Caco-2 (cell line): ENCODE measurements at regions not wholly inside any gene's neighbourhood (a gene's known extent, or its start where the extent isn't known, plus 50 kb on each side); places are given as distances from the start of the nearest gene placed in this dataset.

Experiments used
- BruUV-seq: library from RNA; stranded (reverse); fragments of 400-500 nt; replicated peaks from 2 replicates; lab custom pipeline; 2021; lab: Mats Ljungman, UMichigan
- CTCF ChIA-PET: fragments of 300-600 bp; sonication (Branson Sonifier 250); formaldehyde crosslinking; loops from one replicate; lab custom pipeline; 2022; ENCODE audit warnings: antibody characterized with exemption; lab: Charles Lee
- POLR2A ChIA-PET: fragments of 300-600 bp; sonication (Branson Sonifier 250); formaldehyde crosslinking; loops from one replicate; lab custom pipeline; 2022; ENCODE audit warnings: antibody characterized with exemption; lab: Charles Lee
- DNase-seq, 2 experiments: peaks; one replicate each; pipeline versions ENCODE4 v3.0.0 to v3.0.0-alpha.2; 2020 to 2022
- H3K27me3 ChIP-seq: replicated peaks from 2 replicates; pipeline ENCODE4 v1.6.0; 2011; ENCODE audit warnings: low read length; ENCODE audit not compliant: control insufficient read depth, insufficient read depth
- H3K36me3 ChIP-seq: 2 replicates; pipeline ENCODE4 v1.5.1; 2011; ENCODE audit warnings: low read length; ENCODE audit not compliant: control insufficient read depth, insufficient read depth
- H3K4me1 ChIP-seq: fragments of 250-450 bp; sonication (Bioruptor Pico); 2 replicates; pipeline ENCODE4 v1.5.1; 2020; ENCODE audit warnings: mild to moderate bottlenecking
- H3K4me3 ChIP-seq: 2 replicates; pipeline ENCODE4 v1.5.1; 2011; ENCODE audit warnings: low read depth, mild to moderate bottlenecking, control low read depth, low read length
- H3K9me3 ChIP-seq: fragments of 250-450 bp; sonication (Bioruptor Pico); 2 replicates; pipeline ENCODE4 v1.5.1; 2020; ENCODE audit warnings: mild to moderate bottlenecking, moderate library complexity
- H3K27ac Mint-ChIP-seq: one replicate; pipeline ENCODE4 v1.8.0; 2022; ENCODE audit warnings: mixed read lengths; ENCODE audit not compliant: unreplicated experiment
- H3K27me3 Mint-ChIP-seq: one replicate; pipeline ENCODE4 v1.8.0; 2022; ENCODE audit warnings: mixed read lengths; ENCODE audit not compliant: insufficient read depth, unreplicated experiment
- H3K36me3 Mint-ChIP-seq: one replicate; pipeline ENCODE4 v1.8.0; 2022; ENCODE audit warnings: mild to moderate bottlenecking, mixed read lengths; ENCODE audit not compliant: insufficient read depth, unreplicated experiment
- H3K4me1 Mint-ChIP-seq: one replicate; pipeline ENCODE4 v1.8.0; 2022; ENCODE audit warnings: low read depth, mixed read lengths; ENCODE audit not compliant: unreplicated experiment
- H3K4me3 Mint-ChIP-seq: one replicate; pipeline ENCODE4 v1.8.0; 2022; ENCODE audit warnings: mild to moderate bottlenecking, moderate library complexity, mixed read lengths; ENCODE audit not compliant: unreplicated experiment
- H3K9me3 Mint-ChIP-seq: one replicate; pipeline ENCODE4 v1.8.0; 2022; ENCODE audit warnings: mixed read lengths; ENCODE audit not compliant: unreplicated experiment
- intact Hi-C: fragments of 100-400 bp; cut with micrococcal nuclease; formaldehyde crosslinking; loops from one replicate; pipeline ENCODE4 v1.10.0; 2022; ENCODE audit not compliant: unreplicated experiment
- TF ChIP-seq, protein P1 (sequence below), 2 experiments: fragments of 200-600 bp in 1 of 2; IDR thresholded peaks; 1 replicate in 1 of 2; 2 replicates in 1 of 2; pipeline versions ENCODE4 v1.5.1 to v1.8.0; 2011 to 2022; ENCODE audit warnings: antibody characterized with exemption in 1 of 2, control low read depth in 1 of 2, inconsistent platforms in 1 of 2, low read depth in 1 of 2, low read length in 1 of 2, mild to moderate bottlenecking in 1 of 2, moderate library complexity in 1 of 2; ENCODE audit not compliant: insufficient read depth in 1 of 2, severe bottlenecking in 1 of 2, unreplicated experiment in 1 of 2

DNA sequence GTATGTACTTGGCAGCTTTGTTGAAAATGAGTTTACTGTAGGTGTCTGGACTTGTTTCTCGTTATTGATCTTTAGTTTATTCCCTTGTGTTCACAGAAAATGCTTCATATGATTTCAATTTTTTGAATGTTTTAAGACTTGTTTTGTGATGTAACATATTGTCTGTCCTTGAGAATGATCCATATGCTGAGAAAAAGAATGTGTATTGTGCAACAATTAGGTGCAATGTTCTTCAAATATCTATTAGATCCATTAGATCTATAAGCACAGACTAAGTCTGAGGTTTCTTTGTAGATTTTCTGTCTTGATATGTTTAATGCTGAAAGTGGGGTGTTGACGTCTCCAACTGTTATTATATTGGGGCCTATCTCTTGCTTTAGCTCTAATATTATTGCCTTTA lies 879.6 kb upstream of the LRFN5 start:
- H3K4me3 Mint-ChIP-seq, result no peak overlapping the region
- no peaks in the 10 kb centered on the region for H3K4me1 Mint-ChIP-seq
- H3K27me3 Mint-ChIP-seq, result no peaks in the 10 kb centered on the region
- ChIA-PET CTCF (no interaction called here), POLR2A (no interaction called here)
- Histone ChIP-seq H3K27me3 (no peaks in the 10 kb centered on the region), H3K4me1 (no peaks in the 10 kb centered on the region), H3K9me3 (no peaks in the 10 kb centered on the region; the same call in 1 of the 2 replicates), H3K36me3 (no peaks in the 10 kb centered on the region), H3K4me3 (no peak overlapping the region)
- H3K27ac Mint-ChIP-seq, result no peak overlapping the region
- peaks cover 53% of the 10 kb centered on the region for H3K9me3 Mint-ChIP-seq
- DNase-seq, result no peak
- no TSS peak for BruUV-seq
- TF ChIP-seq, protein P1, sequence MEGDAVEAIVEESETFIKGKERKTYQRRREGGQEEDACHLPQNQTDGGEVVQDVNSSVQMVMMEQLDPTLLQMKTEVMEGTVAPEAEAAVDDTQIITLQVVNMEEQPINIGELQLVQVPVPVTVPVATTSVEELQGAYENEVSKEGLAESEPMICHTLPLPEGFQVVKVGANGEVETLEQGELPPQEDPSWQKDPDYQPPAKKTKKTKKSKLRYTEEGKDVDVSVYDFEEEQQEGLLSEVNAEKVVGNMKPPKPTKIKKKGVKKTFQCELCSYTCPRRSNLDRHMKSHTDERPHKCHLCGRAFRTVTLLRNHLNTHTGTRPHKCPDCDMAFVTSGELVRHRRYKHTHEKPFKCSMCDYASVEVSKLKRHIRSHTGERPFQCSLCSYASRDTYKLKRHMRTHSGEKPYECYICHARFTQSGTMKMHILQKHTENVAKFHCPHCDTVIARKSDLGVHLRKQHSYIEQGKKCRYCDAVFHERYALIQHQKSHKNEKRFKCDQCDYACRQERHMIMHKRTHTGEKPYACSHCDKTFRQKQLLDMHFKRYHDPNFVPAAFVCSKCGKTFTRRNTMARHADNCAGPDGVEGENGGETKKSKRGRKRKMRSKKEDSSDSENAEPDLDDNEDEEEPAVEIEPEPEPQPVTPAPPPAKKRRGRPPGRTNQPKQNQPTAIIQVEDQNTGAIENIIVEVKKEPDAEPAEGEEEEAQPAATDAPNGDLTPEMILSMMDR (IDR thresholded peaks at IDR 0.05; ENCODE audit: insufficient read depth in 1 of 2, low read depth in 1 of 2, low read length in 1 of 2, severe bottlenecking in 1 of 2, unreplicated experiment in 1 of 2), result no peak
- H3K36me3 Mint-ChIP-seq, result no peaks in the 10 kb centered on the region
- intact Hi-C loops, result no loop called here

DNA sequence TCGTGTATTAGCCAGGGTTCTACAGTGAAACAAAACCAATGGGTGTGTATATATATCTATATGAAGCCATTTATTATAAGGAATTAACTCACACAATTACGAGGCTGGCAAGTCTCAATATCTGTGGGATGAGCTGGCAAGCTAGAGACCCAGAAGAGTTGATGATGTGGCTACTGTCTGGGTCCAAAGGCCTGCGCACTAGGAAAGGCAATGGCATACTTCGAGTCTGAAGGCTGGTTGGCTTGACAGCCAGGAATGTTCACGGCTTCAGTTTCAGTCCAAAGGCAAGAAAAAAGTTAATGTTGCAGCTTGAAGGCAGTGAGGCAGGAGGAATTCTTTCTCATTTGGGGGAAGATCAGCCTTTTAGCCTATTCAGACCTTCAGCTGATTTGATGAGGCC lies 893.3 kb upstream of the LRFN5 start:
- Mint-ChIP-seq H3K9me3 (peaks cover 34% of the 10 kb centered on the region), H3K4me1 (no peaks in the 10 kb centered on the region), H3K27ac (no peak overlapping the region), H3K27me3 (no peaks in the 10 kb centered on the region), H3K4me3 (no peak overlapping the region), H3K36me3 (no peaks in the 10 kb centered on the region)
- H3K27me3 ChIP-seq, result no peaks in the 10 kb centered on the region
- no peak overlapping the region for H3K4me3 ChIP-seq
- ChIA-PET POLR2A (no interaction called here), CTCF (no interaction called here)
- peaks cover 25% of the 10 kb centered on the region for H3K9me3 ChIP-seq
- no peaks in the 10 kb centered on the region for H3K4me1 ChIP-seq
- no peaks in the 10 kb centered on the region for H3K36me3 ChIP-seq
- BruUV-seq, result no TSS peak
- intact Hi-C loops, result no loop called here
- no peak for DNase-seq
- TF ChIP-seq, protein P1 (IDR thresholded peaks at IDR 0.05; ENCODE audit: insufficient read depth in 1 of 2, low read depth in 1 of 2, low read length in 1 of 2, severe bottlenecking in 1 of 2, unreplicated experiment in 1 of 2), result no peak

DNA sequence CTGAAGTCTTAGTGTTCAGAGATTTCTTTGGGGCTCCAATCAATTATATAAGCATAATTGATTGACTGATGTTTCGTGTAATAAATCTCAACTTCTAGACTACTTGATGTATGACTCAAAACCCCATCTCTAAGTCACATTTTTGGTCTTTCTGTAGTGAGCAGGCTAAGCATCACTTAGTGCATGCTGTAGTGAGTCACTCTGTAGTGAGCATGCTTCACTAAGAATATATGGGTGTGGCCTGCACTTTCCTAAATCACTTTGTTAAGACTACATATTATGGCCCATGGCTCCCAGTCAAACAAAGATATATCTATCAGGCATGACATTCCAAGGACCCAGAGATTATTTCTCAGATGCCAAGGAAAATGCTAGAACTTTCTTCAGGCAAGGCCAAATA lies 909.4 kb upstream of the LRFN5 start:
- ChIA-PET CTCF (no interaction called here), POLR2A (no interaction called here)
- H3K4me3 ChIP-seq, result no peak overlapping the region
- no peak for DNase-seq
- H3K4me1 ChIP-seq, result no peaks in the 10 kb centered on the region
- no TSS peak for BruUV-seq
- intact Hi-C loops, result loop anchor here (5.0 kb wide), 1 partner anchor 65 kb away; no protein-coding TSS in a partner anchor
- H3K4me1 Mint-ChIP-seq, result no peaks in the 10 kb centered on the region
- no peaks in the 10 kb centered on the region for H3K36me3 Mint-ChIP-seq
- H3K27me3 ChIP-seq, result no peaks in the 10 kb centered on the region
- H3K4me3 Mint-ChIP-seq, result no peak overlapping the region
- no peaks in the 10 kb centered on the region for H3K9me3 Mint-ChIP-seq
- no peak overlapping the region for H3K27ac Mint-ChIP-seq
- no peaks in the 10 kb centered on the region for H3K27me3 Mint-ChIP-seq
- H3K36me3 ChIP-seq, result no peaks in the 10 kb centered on the region
- TF ChIP-seq, protein P1 (IDR thresholded peaks at IDR 0.05; ENCODE audit: insufficient read depth in 1 of 2, low read depth in 1 of 2, low read length in 1 of 2, severe bottlenecking in 1 of 2, unreplicated experiment in 1 of 2), result no peak
- H3K9me3 ChIP-seq, result no peaks in the 10 kb centered on the region
